Activated CD4-positive, alpha-beta memory T cell treated with anti-CD3 and anti-CD28 coated beads for 36 hours (primary cell): ENCODE measurements at regions not wholly inside any gene's neighbourhood (a gene's known extent, or its start where the extent isn't known, plus 50 kb on each side); places are given as distances from the start of the nearest gene placed in this dataset.
A peak's percentile ranks its signal among the peaks of the same experiment; 100 is the strongest.
"Not testable (repeated sequence)": the region's sequence is repeated elsewhere in the genome, so short reads cannot be mapped to it uniquely, and the experiment has no call there.

Source experiments
- CTCF ChIA-PET: fragments of 350-600 bp; sonication (Branson Sonifier 250); formaldehyde crosslinking; loops from one replicate; lab custom pipeline; 2021; ENCODE audit warnings: antibody characterized with exemption, inconsistent platforms; lab: Charles Lee
- POLR2A ChIA-PET: fragments of 350-600 bp; sonication (Branson Sonifier 250); formaldehyde crosslinking; loops from one replicate; lab custom pipeline; 2021; ENCODE audit warnings: antibody characterized with exemption; lab: Charles Lee
- DNase-seq: peaks from one replicate; pipeline ENCODE4 v3.0.0-alpha.2; 2020
- H3K27ac Mint-ChIP-seq: one replicate; pipeline ENCODE4 v1.8.0; 2021; ENCODE audit warnings: mixed read lengths
- H3K27me3 Mint-ChIP-seq: one replicate; pipeline ENCODE4 v1.8.0; 2021; ENCODE audit warnings: mixed read lengths
- H3K36me3 Mint-ChIP-seq: one replicate; pipeline ENCODE4 v1.8.0; 2021; ENCODE audit warnings: mixed read lengths
- H3K4me1 Mint-ChIP-seq: one replicate; pipeline ENCODE4 v1.8.0; 2021; ENCODE audit warnings: low read depth, mixed read lengths
- H3K4me3 Mint-ChIP-seq: one replicate; pipeline ENCODE4 v1.8.0; 2021; ENCODE audit warnings: mild to moderate bottlenecking, mixed read lengths
- H3K9me3 Mint-ChIP-seq: one replicate; pipeline ENCODE4 v1.8.0; 2021; ENCODE audit warnings: mixed read lengths
- intact Hi-C: fragments of 100-400 bp; cut with micrococcal nuclease; formaldehyde crosslinking; loops from one replicate; pipeline ENCODE4 v1.15.1; 2023

GRCh38 chr2:120514521-120514920 is 168.6 kb downstream of the INHBB start:
- H3K4me3 Mint-ChIP-seq = no peak overlapping the region
- DNase-seq = no peak
- no peaks in the 10 kb centered on the region for H3K9me3 Mint-ChIP-seq
- intact Hi-C loops = no loop called here
- no peak overlapping the region for H3K27ac Mint-ChIP-seq
- H3K27me3 Mint-ChIP-seq = peaks cover 6% of the 10 kb centered on the region
- no peaks in the 10 kb centered on the region for H3K36me3 Mint-ChIP-seq
- POLR2A ChIA-PET = no interaction called here
- no peaks in the 10 kb centered on the region for H3K4me1 Mint-ChIP-seq
- CTCF ChIA-PET = no interaction called here

GRCh38 chr2:120515066-120515758 is 169.3 kb downstream of the INHBB start:
- H3K9me3 Mint-ChIP-seq, DNase-seq, H3K27ac Mint-ChIP-seq, CTCF ChIA-PET, H3K27me3 Mint-ChIP-seq, intact Hi-C loops, H3K36me3 Mint-ChIP-seq, H3K4me1 Mint-ChIP-seq, H3K4me3 Mint-ChIP-seq, POLR2A ChIA-PET: not testable (repeated sequence)

- Mint-ChIP-seq H3K4me3 (no peak overlapping the region), H3K36me3 (no peaks in the 10 kb centered on the region), H3K27ac (no peak overlapping the region), H3K9me3 (no peaks in the 10 kb centered on the region), H3K4me1 (no peaks in the 10 kb centered on the region), H3K27me3 (peaks cover 5% of the 10 kb centered on the region)
- POLR2A ChIA-PET = no interaction called here
- intact Hi-C loops = no loop called here
- CTCF ChIA-PET = interaction anchor here (1.1 kb wide), 1 partner anchor 173 kb away, joined by 3 read pairs; no protein-coding TSS in a partner anchor
- no peak for DNase-seq
Observed at GRCh38 chr2:120515759-120516678, 170.1 kb downstream of the INHBB start.

GRCh38 chr2:120516679-120517314 is 170.9 kb downstream of the INHBB start:
- Mint-ChIP-seq H3K27me3 (peaks cover 11% of the 10 kb centered on the region), H3K27ac (no peak overlapping the region), H3K4me1 (no peaks in the 10 kb centered on the region), H3K4me3 (no peak overlapping the region), H3K36me3 (no peaks in the 10 kb centered on the region), H3K9me3 (no peaks in the 10 kb centered on the region)
- intact Hi-C loops = no loop called here
- ChIA-PET POLR2A (no interaction called here), CTCF (interaction anchor here (1.1 kb wide), 1 partner anchor 173 kb away, joined by 3 read pairs; no protein-coding TSS in a partner anchor)
- DNase-seq = no peak

GRCh38 chr2:120517751-120518469 is 172.0 kb downstream of the INHBB start:
- intact Hi-C loops = no loop called here
- Mint-ChIP-seq H3K9me3 (no peaks in the 10 kb centered on the region), H3K4me1 (no peaks in the 10 kb centered on the region), H3K27me3 (peaks cover 14% of the 10 kb centered on the region), H3K36me3 (no peaks in the 10 kb centered on the region), H3K27ac (no peak overlapping the region), H3K4me3 (no peak overlapping the region)
- ChIA-PET CTCF (no interaction called here), POLR2A (no interaction called here)
- no peak for DNase-seq

GRCh38 chr2:120518819-120519218 is 172.9 kb downstream of the INHBB start:
- intact Hi-C loops = no loop called here
- peaks cover 17% of the 10 kb centered on the region for H3K27me3 Mint-ChIP-seq
- H3K4me1 Mint-ChIP-seq = no peaks in the 10 kb centered on the region
- POLR2A ChIA-PET = no interaction called here
- CTCF ChIA-PET = no interaction called here
- no peak overlapping the region for H3K27ac Mint-ChIP-seq
- no peaks in the 10 kb centered on the region for H3K36me3 Mint-ChIP-seq
- no peaks in the 10 kb centered on the region for H3K9me3 Mint-ChIP-seq
- no peak overlapping the region for H3K4me3 Mint-ChIP-seq
- DNase-seq = no peak

- ChIA-PET CTCF (no interaction called here), POLR2A (no interaction called here)
- no peak overlapping the region for H3K4me3 Mint-ChIP-seq
- no peaks in the 10 kb centered on the region for H3K4me1 Mint-ChIP-seq
- intact Hi-C loops = no loop called here
- H3K27ac Mint-ChIP-seq = no peak overlapping the region
- no peak for DNase-seq
- no peaks in the 10 kb centered on the region for H3K36me3 Mint-ChIP-seq
- H3K9me3 Mint-ChIP-seq = no peaks in the 10 kb centered on the region
- peaks cover 19% of the 10 kb centered on the region for H3K27me3 Mint-ChIP-seq
Observed at GRCh38 chr2:120519469-120519868, 173.5 kb downstream of the INHBB start.

- POLR2A ChIA-PET = no interaction called here
- DNase-seq = no peak
- CTCF ChIA-PET = interaction anchor here (1.2 kb wide), 1 partner anchor 177 kb away, joined by 3 read pairs; no protein-coding TSS in a partner anchor
- H3K9me3 Mint-ChIP-seq = no peaks in the 10 kb centered on the region
- no peak overlapping the region for H3K4me3 Mint-ChIP-seq
- peaks cover 20% of the 10 kb centered on the region for H3K27me3 Mint-ChIP-seq
- intact Hi-C loops = no loop called here
- H3K36me3 Mint-ChIP-seq = no peaks in the 10 kb centered on the region
- H3K4me1 Mint-ChIP-seq = no peaks in the 10 kb centered on the region
- H3K27ac Mint-ChIP-seq = no peak overlapping the region
Observed at GRCh38 chr2:120520454-120520853, 174.5 kb downstream of the INHBB start.

- peaks cover 20% of the 10 kb centered on the region for H3K27me3 Mint-ChIP-seq
- H3K4me1 Mint-ChIP-seq = no peaks in the 10 kb centered on the region
- no peak overlapping the region for H3K4me3 Mint-ChIP-seq
- H3K36me3 Mint-ChIP-seq = no peaks in the 10 kb centered on the region
- CTCF ChIA-PET = interaction anchor here (0.8 to 1.2 kb wide), 2 partner anchors 11 to 178 kb away, joined by 3 read pairs; no protein-coding TSS in a partner anchor
- intact Hi-C loops = loop anchor here (1.0 kb wide), 1 partner anchor 178 kb away; no protein-coding TSS in a partner anchor
- POLR2A ChIA-PET = no interaction called here
- H3K9me3 Mint-ChIP-seq = no peaks in the 10 kb centered on the region
- no peak overlapping the region for H3K27ac Mint-ChIP-seq
- peak; percentile 50 for DNase-seq
Observed at GRCh38 chr2:120520929-120521912, 175.3 kb downstream of the INHBB start.

- Mint-ChIP-seq H3K9me3 (no peaks in the 10 kb centered on the region), H3K36me3 (no peaks in the 10 kb centered on the region), H3K27ac (no peak overlapping the region), H3K27me3 (peaks cover 17% of the 10 kb centered on the region), H3K4me3 (no peak overlapping the region), H3K4me1 (no peaks in the 10 kb centered on the region)
- DNase-seq = no peak
- intact Hi-C loops = no loop called here
- ChIA-PET POLR2A (no interaction called here), CTCF (no interaction called here)
Observed at GRCh38 chr2:120522151-120522751, 176.3 kb downstream of the INHBB start.
